ENCODE measurements at regions not wholly inside any gene's neighbourhood (a gene's known extent, or its start where the extent isn't known, plus 50 kb on each side); places are given as distances from the start of the nearest gene placed in this dataset.

- H2BK120ac ChIP-seq (ENCODE audit: low read depth, low read length): no peak overlapping the region
- no peak overlapping the region for H2AK5ac ChIP-seq (ENCODE audit: low read depth, low read length)
- ATAC-seq (ENCODE audit: low read depth) (no peak), DNase-seq (no peak)
- no peak overlapping the region for H3K4me3 ChIP-seq (ENCODE audit: insufficient read depth, low read depth, low read length)
- no peak overlapping the region for H3K27ac ChIP-seq (ENCODE audit: insufficient read depth, low read length)
- H2BK15ac ChIP-seq (ENCODE audit: low read depth, low read length): no peak overlapping the region
- no peak overlapping the region for H3K56ac ChIP-seq (ENCODE audit: extremely low read depth, insufficient read depth, low read length)
- no peak overlapping the region for H4K8ac ChIP-seq (ENCODE audit: low read depth in 2 of 2, low read length in 2 of 2)
- H3K9me3 ChIP-seq (ENCODE audit: control insufficient read depth, insufficient read depth, low read length): 0 out of 2 replicates have a peak, but pooled peaks cover 2% of the 10 kb centered on the region
- in situ Hi-C loops (cut with MboI; ENCODE audit: low sequenced_read_pairs): no loop called here
- POLR2A ChIA-PET (ENCODE audit: unreplicated experiment): no interaction called here
- H3K9ac ChIP-seq (ENCODE audit: low read depth, low read length): no peak overlapping the region
- no peak overlapping the region for H3K4ac ChIP-seq (ENCODE audit: low read depth, low read length)
- H4K5ac ChIP-seq (ENCODE audit: low read depth, low read length): no peak overlapping the region
- WGBS, 2 experiments (ENCODE audit: extremely low coverage in 2 of 2, insufficient read length in 1 of 2): no CpG with 5 or more reads among the region's 1 CpG
- H3K79me1 ChIP-seq (ENCODE audit: low read depth in 1 of 2, low read length in 2 of 2): no peaks in the 10 kb centered on the region
- no peaks in the 10 kb centered on the region for H4K20me1 ChIP-seq (ENCODE audit: insufficient read depth, low read length)
- no peak overlapping the region for H2BK20ac ChIP-seq (ENCODE audit: low read depth, low read length)
- H4K91ac ChIP-seq (ENCODE audit: insufficient read depth, low read depth, low read length): no peak overlapping the region
- no peak overlapping the region for H3K18ac ChIP-seq (ENCODE audit: low read depth, low read length)
- CTCF ChIA-PET: no interaction called here
- no peaks in the 10 kb centered on the region for H3K27me3 ChIP-seq (ENCODE audit: control insufficient read depth, insufficient read depth, low read length)
- no peak overlapping the region for H2AK9ac ChIP-seq (replicated peaks; ENCODE audit: low read depth, low read length, poor library complexity)
- H3K4me2 ChIP-seq (ENCODE audit: low read depth, low read length): no peak overlapping the region
- H3K23ac ChIP-seq (ENCODE audit: low read depth, low read length): no peak overlapping the region
- H3K36me3 ChIP-seq (ENCODE audit: control insufficient read depth, insufficient read depth, low read length): no peaks in the 10 kb centered on the region
- no peaks in the 10 kb centered on the region for H3K4me1 ChIP-seq (ENCODE audit: control insufficient read depth, insufficient read depth, low read length)
- no peak overlapping the region for H2AFZ ChIP-seq (replicated peaks; ENCODE audit: low read length, poor library complexity)
- BruUV-seq (replicated peaks): no TSS peak
- intact Hi-C loops (cut with micrococcal nuclease): no loop called here
- H3K9me1 ChIP-seq (ENCODE audit: insufficient read depth, low read length): no peaks in the 10 kb centered on the region
- dilution Hi-C loops (cut with HindIII; ENCODE audit: low sequenced_read_pairs, unreplicated experiment): no loop called here
- no peak overlapping the region for H2BK5ac ChIP-seq (ENCODE audit: low read depth, low read length, poor library complexity, severe bottlenecking)
- TF ChIP-seq RCOR1 (IDR thresholded peaks at IDR 0.05; ENCODE audit: insufficient replicate concordance, low read length): no peak
- TF ChIP-seq CEBPB (IDR thresholded peaks at IDR 0.05; ENCODE audit: low read depth, low read length): no peak
- TF ChIP-seq POLR2A (IDR thresholded peaks at IDR 0.05; ENCODE audit: low read depth, low read length): no peak
- no peak for TF ChIP-seq CTCF (conservative IDR thresholded peaks at IDR 0.05; ENCODE audit: low read depth, low read length)
- no peak for TF ChIP-seq ELK1 (IDR thresholded peaks at IDR 0.05; ENCODE audit: borderline replicate concordance, low read depth, low read length)
- TF ChIP-seq NFE2L2 (IDR thresholded peaks at IDR 0.05; ENCODE audit: low read depth, low read length): no peak
- TF ChIP-seq RAD21 (IDR thresholded peaks at IDR 0.05; ENCODE audit: low read length): no peak
- no peak for TF ChIP-seq RFX5 (IDR thresholded peaks at IDR 0.05; ENCODE audit: low read depth, low read length)
- no peak for TF ChIP-seq FOS (IDR thresholded peaks at IDR 0.05; ENCODE audit: low read depth, low read length)
- no peak overlapping the region for H3K14ac ChIP-seq (replicated peaks; ENCODE audit: low read depth, low read length)
These were observed 394.4 kb upstream of the PCDH20 start for GRCh38 chr13:61810065-61810464.
